ENCODE measurements at regions not wholly inside any gene's neighbourhood (a gene's known extent, or its start where the extent isn't known, plus 50 kb on each side); places are given as distances from the start of the nearest gene placed in this dataset.
A peak's percentile ranks its signal among the peaks of the same experiment; 100 is the strongest.

- H3K27ac ChIP-seq, result no peak overlapping the region
- H3K9me3 ChIP-seq, result no peaks in the 10 kb centered on the region
- peak in 1 of 2 donors; percentile 44 for DNase-seq
- TF ChIP-seq CTCF (IDR thresholded peaks at IDR 0.05) (no peak), EP300 (IDR thresholded peaks at IDR 0.05) (no peak), POLR2A (IDR thresholded peaks at IDR 0.05) (no peak), POLR2AphosphoS5 (IDR thresholded peaks at IDR 0.05) (no peak)
- H3K27me3 ChIP-seq, result peaks cover 0 to 14% (median 0%) of the 10 kb centered on the region in 3 donors
- H3K4me1 ChIP-seq, result peaks cover 0 to 6% (median 0%) of the 10 kb centered on the region in 4 donors
- intact Hi-C loops (cut with DNase I; ENCODE audit: low total_unique reads), result no loop called here
- H3K36me3 ChIP-seq, result no peaks in the 10 kb centered on the region
- no peak overlapping the region for H3K4me3 ChIP-seq
- WGBS, 5 donors, result 51 to 79% (median 62%) methylated on average over 5 to 12 of the region's 12 CpGs
Measured at GRCh38 chr11:121241343-121242211, 51.0 kb upstream of the SC5D start.
